ENCODE measurements at regions not wholly inside any gene's neighbourhood (a gene's known extent, or its start where the extent isn't known, plus 50 kb on each side); places are given as distances from the start of the nearest gene placed in this dataset.
"Not testable (repeated sequence)": the region's sequence is repeated elsewhere in the genome, so short reads cannot be mapped to it uniquely, and the experiment has no call there.

DNA sequence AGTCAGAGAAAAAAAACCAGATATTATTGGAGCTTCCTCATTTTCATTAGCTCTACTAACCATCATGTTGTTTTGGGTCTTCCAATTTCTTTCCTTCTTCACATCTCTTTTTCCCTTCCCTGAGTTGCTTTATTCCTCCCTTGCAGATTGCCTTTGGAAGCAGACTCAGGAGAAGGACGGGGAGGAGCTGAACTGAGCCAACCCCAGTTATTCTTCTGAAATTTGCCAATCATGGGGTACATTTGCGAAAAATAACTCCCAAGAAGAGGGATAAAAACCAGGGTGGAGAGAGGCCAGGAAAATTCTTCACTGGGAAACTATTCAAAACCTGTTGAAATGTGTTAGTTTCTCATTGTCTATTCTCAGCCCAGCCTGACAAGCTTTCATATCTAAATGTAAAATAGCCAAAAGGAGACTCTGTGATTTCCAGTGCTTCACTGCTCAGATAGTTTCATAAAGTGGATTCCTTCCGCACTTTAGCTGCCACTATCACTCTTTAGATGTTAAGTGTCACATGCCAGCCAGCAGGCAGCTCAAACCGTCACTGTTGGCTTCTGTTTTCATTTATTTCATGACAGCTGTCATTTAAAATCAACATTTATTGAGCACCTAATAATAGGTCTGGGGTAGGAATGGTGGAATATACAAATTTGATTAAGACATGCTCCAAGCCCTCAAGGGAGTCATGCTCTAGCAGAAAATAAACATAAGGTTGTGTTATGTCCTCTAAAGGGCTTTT lies 204.5 kb downstream of the SREK1 start:
- DNase-seq (ENCODE audit: low read depth) = no peak

- DNase-seq (ENCODE audit: low read depth) = no peak
These were observed 207.7 kb downstream of the SREK1 start for GRCh38 chr5:66351813-66352212.

GRCh38 chr5:66353186-66353585 lies 209.1 kb downstream of the SREK1 start:
- DNase-seq (ENCODE audit: low read depth) = no peak

GRCh38 chr5:66354422-66354821 lies 210.3 kb downstream of the SREK1 start:
- no peak for DNase-seq (ENCODE audit: low read depth)

- DNase-seq (ENCODE audit: low read depth) = no peak
These were observed 212.0 kb downstream of the SREK1 start for GRCh38 chr5:66356011-66356565.

- DNase-seq (ENCODE audit: low read depth) = no peak
These were observed 214.6 kb downstream of the SREK1 start for GRCh38 chr5:66358741-66359140.

DNA sequence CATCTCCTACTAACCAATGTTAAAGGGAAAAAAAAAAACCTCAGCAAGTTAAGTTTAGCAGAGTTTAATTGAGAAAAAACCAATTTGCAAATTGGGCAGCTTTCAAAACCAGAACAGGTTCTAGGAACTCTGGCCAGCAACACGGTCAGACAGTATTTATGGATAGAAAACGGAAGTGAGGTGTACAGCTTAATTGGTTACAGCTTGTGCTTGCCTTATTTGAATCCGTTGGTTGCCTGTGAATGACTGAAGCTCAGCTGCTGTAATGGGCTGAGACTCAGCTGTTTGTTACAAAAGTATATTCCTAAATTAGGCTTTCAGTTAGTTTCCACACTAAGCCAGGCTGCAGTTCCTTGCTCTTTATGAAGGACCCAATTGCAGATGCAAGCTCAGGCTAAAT lies 217.0 kb downstream of the SREK1 start:
- no peak for DNase-seq (ENCODE audit: low read depth)

DNA sequence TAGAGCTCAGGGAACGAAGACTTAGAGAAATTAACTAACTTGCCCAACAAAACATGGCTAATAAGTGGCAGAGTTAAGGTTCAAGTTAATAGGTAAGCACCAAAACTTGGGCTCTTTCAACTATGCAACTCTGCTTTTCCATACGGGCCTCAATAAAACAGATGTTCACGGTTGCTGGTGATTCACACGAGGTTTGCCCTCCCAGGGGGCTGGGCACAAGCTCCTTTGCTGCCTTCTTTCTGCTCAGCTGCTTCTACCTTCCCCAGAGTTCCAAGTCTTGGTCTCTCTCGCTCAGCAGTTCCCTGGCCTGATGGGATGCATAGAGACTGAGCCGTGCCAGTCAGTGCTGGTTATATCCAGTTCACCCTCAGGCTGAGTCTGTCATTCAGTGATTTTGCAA lies 217.9 kb downstream of the SREK1 start:
- no peak for DNase-seq (ENCODE audit: low read depth)

- DNase-seq (ENCODE audit: low read depth) = no peak
These were observed 218.6 kb downstream of the SREK1 start for GRCh38 chr5:66362687-66363086.

GRCh38 chr5:66363097-66363496 lies 219.0 kb downstream of the SREK1 start:
- no peak for DNase-seq (ENCODE audit: low read depth)

GRCh38 chr5:66364186-66364585 lies 220.1 kb downstream of the SREK1 start:
- no peak for DNase-seq (ENCODE audit: low read depth)

DNA sequence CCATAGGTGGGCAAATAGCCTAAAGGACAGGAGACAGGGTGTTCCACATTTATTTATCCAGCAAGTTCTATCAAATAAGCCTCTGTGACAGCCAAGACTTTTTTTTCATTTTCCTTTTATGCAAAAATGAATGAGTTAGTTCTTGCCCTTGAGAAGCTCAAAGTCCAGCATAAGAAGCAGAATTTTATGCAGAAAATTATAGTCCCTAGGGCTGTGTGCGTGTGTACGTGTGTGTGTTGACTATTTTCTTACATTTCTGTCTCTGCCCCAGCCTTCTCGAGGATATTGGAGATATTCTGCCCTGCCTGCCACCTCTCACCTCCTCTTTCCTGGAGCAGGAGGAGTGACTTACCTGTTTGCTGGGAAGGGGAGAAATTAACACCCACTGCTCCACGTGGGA lies 221.9 kb downstream of the SREK1 start:
- DNase-seq (ENCODE audit: low read depth) = no peak

GRCh38 chr5:66367814-66368541 lies 223.9 kb downstream of the SREK1 start:
- DNase-seq (ENCODE audit: low read depth) = no peak

DNA sequence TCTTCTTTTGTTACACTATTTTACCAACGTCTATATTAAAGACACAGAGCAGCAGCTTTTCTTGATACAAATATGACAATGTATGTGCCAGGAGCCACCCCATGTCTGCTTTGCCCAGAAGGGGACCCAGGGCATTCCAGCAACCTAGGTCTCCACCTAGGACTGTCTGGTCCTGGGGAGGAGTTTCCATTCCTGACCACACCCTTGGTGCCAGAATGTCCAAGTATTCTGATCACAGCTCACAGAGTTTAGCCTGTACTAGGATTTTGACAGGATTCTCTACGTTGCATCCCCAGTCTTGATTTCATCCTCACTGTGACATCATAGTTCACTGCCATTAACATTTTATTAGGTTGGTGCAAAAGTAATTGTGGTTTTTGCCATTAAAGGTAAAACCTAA lies 224.7 kb downstream of the SREK1 start:
- no peak for DNase-seq (ENCODE audit: low read depth)

DNA sequence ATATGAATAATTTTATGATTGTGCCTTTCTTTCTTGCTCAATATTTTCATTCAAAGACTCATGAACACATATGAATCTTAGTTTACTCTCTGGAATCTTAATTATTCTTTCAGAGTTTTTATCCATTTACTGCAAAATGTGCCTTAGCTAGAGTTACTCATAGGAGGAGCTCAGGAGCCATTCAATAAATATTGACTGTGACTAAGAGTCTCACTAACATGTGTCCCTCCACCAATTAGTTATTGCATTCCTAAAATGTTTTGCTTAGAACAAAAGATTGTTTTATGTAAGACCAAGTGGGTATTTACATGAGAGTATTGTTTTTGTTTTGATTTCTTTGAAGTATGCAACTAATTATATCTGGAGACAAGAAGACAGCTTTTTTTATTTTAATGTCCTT lies 218.4 kb upstream of the MAST4 start:
- DNase-seq (ENCODE audit: low read depth) = no peak

- no peak for DNase-seq (ENCODE audit: low read depth)
These were observed 217.8 kb upstream of the MAST4 start for GRCh38 chr5:66378407-66378806.

- DNase-seq (ENCODE audit: low read depth) = no peak
These were observed 214.0 kb upstream of the MAST4 start for GRCh38 chr5:66382152-66382551.

GRCh38 chr5:66405145-66405544 lies 191.0 kb upstream of the MAST4 start:
- not testable (repeated sequence) for DNase-seq (ENCODE audit: low read depth)

- DNase-seq (ENCODE audit: low read depth) = no peak
These were observed 189.3 kb upstream of the MAST4 start for GRCh38 chr5:66406761-66407336.

- DNase-seq (ENCODE audit: low read depth) = no peak
These were observed 188.4 kb upstream of the MAST4 start for GRCh38 chr5:66407765-66408164.

DNA sequence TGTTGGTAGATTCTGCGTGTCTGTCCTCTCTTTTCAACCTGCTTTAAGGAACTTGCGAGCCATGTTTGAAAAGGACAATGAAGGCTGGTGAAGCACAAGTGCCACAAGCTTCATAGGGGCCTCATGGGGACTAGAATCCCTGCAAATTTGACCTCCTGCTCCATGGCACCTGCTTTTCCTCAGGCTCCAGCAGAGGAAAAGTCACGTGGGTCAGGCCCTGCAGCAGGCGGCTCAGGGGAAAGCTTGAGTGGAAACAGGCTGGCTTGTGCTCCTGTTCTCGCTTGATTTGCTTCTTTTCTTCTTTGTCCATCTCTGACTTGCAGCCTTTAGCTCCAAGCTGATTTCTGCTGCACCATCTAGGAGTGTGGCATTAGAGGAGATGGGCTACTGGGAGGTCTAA lies 187.6 kb upstream of the MAST4 start:
- DNase-seq (ENCODE audit: low read depth) = no peak

- DNase-seq (ENCODE audit: low read depth) = no peak
These were observed 186.1 kb upstream of the MAST4 start for GRCh38 chr5:66410122-66410521.

- DNase-seq (ENCODE audit: low read depth) = no peak
These were observed 184.5 kb upstream of the MAST4 start for GRCh38 chr5:66411701-66412100.
